NCI-H82 (cell line): ENCODE measurements at regions not wholly inside any gene's neighbourhood (a gene's known extent, or its start where the extent isn't known, plus 50 kb on each side); places are given as distances from the start of the nearest gene placed in this dataset.
A peak's percentile ranks its signal among the peaks of the same experiment; 100 is the strongest.

Source experiments
- DNase-seq: peaks from one replicate; lab custom pipeline; 2025; lab: John Stamatoyannopoulos, UW

DNA sequence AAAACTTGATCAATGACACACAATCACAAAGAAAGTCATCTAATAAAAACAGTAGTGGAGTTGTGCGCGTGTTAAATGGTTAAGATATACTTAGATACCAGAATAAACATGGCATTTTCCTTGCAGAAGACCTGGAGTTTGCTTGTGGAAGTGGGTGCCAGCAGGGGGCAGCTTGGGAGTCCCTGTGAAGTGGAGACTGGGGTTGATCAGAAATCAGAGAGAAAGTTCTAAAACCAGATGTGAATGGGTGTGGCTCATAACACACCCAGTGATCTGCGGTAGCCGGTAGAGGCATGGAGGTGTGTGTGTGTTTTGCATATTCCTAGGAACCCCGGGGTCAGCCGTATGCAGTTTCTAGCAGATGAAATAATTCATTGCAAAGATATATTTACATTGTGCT lies 300.1 kb upstream of the TRIB2 start:
- DNase-seq: peak; percentile 12

- no peak for DNase-seq
Measured at GRCh38 chr2:12417786-12418185, 298.9 kb upstream of the TRIB2 start.

GRCh38 chr2:12419803-12420202 lies 296.9 kb upstream of the TRIB2 start:
- DNase-seq: no peak

DNA sequence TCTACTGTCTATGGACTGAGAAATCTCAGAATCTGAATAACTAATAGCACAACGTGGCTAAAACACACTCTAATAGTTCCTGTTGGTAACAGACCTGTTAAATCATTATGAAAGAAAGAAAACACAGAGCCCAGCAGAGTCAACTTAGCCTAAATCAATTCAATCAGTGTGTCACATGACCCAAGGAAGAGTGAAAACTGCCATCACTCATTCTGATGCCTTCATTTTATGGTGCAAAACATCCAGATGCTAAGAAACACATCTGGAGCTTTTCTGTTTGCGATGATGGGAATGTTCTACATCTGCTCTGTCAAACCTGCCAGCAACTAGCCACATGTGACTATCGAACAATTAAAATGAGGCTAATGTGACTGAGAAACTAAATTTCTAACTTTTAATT lies 295.7 kb upstream of the TRIB2 start:
- DNase-seq: no peak

DNA sequence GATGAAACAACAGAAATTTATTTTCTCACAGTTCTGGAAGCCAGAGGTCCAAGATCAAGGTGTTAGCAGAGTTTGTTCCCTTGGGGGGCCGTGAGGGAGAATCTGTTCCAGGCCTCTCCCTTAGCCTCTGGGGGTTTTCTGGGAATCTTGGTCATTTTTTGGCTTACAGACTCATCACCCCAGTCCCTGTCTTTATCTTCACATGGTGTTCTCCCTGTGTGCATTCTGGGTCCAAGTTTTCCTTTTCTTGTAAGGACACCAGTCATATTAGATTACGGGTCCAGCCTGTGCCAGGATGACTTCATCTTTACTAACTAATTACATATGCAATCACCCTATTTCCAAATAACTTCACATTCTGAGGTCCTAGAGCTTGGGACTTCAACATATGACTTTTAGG lies 292.5 kb upstream of the TRIB2 start:
- DNase-seq: no peak

DNA sequence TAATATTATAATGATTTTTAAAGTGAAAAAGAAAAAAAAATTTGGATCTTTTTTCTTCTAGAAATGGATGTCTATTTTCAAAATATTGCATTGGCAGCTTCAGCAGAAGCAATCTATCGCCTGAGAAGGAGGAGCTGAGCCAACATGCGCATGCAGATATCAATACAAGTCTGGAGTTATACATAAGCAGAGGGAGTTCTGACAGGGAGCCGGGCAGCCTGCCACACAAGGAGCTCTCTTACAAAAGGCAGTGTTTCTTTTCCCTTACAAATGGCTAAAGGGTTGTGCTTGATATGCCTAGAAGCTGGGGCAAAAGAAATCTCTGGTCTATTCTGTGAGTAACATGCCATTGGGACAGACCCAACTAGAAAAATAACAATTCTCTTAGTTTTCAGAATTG lies 291.9 kb upstream of the TRIB2 start:
- DNase-seq: no peak

DNA sequence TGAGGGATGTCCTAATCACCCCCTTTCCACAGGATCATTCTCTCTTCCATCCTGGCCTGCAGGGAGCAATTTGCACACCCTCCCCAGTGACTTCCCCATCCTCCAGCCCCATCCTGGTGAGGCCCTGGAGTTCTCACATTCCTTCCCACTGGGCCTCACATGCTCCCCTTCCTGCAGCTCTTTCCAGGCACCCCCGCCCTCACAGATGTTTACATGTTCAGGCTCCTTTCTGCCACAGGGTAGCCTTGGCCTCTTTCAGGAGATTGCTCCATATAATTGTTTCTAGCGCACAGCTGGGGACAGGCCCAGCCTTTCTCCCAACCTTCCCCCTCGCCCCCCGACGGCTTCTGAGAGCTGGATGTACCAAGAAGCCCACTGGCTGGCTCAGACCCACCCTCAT lies 288.4 kb upstream of the TRIB2 start:
- DNase-seq: no peak

DNA sequence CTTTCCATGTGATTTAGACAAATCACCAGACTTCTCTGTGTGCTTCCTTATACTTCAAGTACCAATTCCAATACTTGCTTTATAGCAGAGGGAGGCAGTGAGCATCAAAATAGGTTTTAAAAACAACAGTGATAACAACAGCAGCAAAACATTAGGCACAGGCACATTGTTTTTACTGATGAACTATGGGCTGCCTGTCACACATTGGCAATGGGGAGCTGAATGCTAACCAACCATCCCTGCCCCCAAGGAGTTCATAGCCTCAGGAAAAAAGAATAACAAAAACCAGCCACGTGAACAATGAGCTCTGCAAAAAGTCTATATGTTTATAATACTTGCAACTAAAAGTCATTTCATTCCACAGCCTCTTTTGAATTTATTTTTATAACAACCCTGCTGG lies 287.9 kb upstream of the TRIB2 start:
- no peak for DNase-seq

GRCh38 chr2:12429779-12430406 lies 286.8 kb upstream of the TRIB2 start:
- DNase-seq: no peak

GRCh38 chr2:12430407-12431133 lies 286.2 kb upstream of the TRIB2 start:
- no peak for DNase-seq

- no peak for DNase-seq
Measured at GRCh38 chr2:12432985-12433625, 283.6 kb upstream of the TRIB2 start.

GRCh38 chr2:12433626-12433990 lies 283.1 kb upstream of the TRIB2 start:
- DNase-seq: no peak

GRCh38 chr2:12434630-12435098 lies 282.1 kb upstream of the TRIB2 start:
- peak; percentile 14 for DNase-seq

- DNase-seq: no peak
Measured at GRCh38 chr2:12435430-12436222, 281.1 kb upstream of the TRIB2 start.

DNA sequence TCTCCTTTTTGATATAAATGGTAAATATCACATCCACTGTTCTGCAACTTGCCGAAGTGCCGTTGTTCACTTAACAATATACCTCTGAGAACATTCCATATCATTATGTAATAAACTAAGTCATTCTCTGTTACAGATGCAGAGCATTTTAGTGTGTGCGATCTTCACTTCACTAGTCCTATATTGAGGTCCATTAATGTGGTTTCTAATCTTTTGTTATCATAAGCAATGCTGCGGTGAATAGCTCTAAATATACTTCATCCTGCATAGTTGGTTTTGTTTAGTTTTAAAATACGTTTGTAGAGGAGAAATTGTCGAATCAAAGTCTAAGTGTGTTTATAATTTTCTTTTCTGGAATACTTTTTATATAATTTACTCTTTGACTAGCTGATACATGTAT lies 280.3 kb upstream of the TRIB2 start:
- DNase-seq: no peak

DNA sequence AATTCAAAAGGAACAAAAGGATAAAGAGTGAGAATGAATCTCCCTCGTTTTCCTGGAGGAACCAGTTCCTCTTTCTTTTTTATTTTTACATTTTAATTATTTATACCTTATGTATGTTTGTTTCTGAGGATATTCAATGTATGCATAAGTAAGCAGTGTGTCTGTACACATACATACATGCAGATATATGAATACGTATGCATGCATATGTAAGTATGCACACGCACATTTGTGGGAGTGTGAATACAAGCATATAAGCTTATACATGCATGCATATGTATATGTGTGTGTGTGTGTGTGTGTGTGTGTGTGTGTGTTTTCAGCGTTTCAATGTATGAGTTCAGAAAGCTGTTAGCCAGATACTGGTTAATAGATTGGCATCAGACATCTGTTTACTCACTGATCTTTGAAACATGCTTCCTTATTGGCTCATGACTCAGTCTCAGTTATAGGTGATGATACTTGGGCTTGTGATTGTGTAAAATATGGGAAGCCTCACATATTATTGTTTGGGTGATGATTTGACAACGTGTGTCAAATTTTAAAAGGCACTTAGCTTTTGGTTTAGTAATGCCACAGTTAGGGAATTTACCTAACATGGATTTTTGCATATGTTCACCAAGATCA lies 279.7 kb upstream of the TRIB2 start:
- no peak for DNase-seq

DNA sequence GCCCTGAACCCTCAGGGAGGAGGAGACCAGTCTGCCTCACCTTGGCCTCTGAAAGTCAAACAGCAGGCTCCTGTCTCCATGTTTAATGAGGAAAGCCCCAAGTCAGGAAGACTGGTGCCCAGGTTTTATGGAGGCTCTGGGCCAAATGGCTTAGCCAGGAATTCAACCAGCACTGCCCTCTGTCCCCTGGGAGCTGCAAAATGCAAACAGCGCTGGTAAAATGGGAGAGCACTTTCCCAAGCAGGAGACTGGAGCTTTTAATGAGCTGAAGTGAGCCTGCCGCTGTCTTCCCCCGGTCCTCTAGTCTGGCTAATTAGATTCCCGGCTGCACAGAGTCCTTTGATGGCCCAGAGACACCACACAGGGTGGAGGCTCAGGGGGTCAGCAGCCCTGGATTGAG lies 276.0 kb upstream of the TRIB2 start:
- DNase-seq: peak; percentile 33

GRCh38 chr2:12441750-12442475 lies 274.8 kb upstream of the TRIB2 start:
- DNase-seq: peak; percentile 16

DNA sequence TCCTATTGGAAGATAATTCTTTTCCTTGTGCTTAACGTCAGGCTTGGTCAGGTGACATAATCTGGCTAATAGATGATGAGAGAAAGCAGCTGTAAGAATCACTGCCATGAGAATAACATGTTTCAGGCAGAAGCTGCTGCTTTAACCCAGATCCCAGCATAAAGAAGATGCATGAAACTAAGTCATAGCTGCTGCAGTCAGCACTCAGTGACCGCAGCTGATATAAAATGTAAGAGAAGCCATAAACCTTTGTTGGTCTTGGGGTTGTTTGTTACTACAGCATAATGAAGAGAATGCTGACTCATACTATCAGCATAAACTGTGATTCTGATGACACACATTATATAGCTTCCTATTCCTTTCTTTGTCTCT lies 274.3 kb upstream of the TRIB2 start:
- no peak for DNase-seq

- no peak for DNase-seq
Measured at GRCh38 chr2:12448846-12449505, 267.8 kb upstream of the TRIB2 start.

DNA sequence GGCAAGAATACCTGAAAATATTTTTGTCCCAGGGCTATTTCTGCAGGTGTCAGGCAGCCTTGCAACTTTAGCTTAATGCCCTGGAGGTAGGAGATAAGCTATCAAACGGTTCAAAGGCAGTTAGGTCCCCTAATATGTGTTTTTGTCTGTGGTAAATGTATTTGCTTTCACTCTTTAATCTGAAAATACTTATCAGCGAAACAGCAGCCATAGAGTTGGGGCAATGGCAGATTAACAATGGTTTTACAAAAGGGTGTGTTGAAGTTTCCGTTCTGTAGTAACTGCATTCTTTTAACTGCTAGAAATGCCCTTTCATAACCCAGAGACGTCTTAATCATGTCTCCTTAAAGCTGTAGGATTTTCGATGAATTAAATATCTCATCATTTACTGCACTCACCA lies 265.0 kb upstream of the TRIB2 start:
- no peak for DNase-seq
